ENCODE measurements at regions not wholly inside any gene's neighbourhood (a gene's known extent, or its start where the extent isn't known, plus 50 kb on each side); places are given as distances from the start of the nearest gene placed in this dataset.

DNA sequence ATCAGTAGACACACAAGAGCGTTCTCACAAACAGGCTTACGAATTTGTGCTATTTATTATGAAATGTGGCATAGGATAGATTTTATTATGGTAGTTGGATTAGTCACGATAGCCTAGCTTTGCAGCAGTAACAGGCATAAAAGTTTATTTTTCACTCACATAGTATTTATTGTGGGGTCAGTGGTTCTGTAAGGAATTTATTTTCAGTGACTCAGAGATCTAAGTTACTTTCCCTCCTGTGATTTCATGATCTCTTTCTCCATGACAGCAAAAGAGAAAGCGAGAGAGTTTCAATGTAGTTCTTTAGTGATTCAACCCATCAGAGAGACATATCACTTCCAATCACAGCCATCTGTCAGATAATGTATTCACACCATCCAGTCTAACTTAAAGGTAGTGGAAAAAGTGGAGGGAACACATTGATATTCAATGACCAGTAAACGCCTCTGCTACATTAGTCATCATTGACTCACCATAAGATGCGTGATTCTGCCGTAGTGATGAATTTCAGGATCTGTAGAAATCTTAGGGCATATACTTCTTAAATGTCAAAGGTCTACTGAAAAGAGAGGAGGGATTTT is 605.5 kb downstream of the HDGFL1 start:
- DNase-seq: no peak

GRCh38 chr6:23175391-23175790 is 606.0 kb downstream of the HDGFL1 start:
- no peak for DNase-seq

GRCh38 chr6:23176471-23176870 is 607.1 kb downstream of the HDGFL1 start:
- no peak for DNase-seq

GRCh38 chr6:23176883-23177282 is 607.5 kb downstream of the HDGFL1 start:
- DNase-seq: no peak

- no peak for DNase-seq
Observed at GRCh38 chr6:23177806-23178205, 608.4 kb downstream of the HDGFL1 start.

- DNase-seq: no peak
Observed at GRCh38 chr6:23179994-23180393, 610.6 kb downstream of the HDGFL1 start.

DNA sequence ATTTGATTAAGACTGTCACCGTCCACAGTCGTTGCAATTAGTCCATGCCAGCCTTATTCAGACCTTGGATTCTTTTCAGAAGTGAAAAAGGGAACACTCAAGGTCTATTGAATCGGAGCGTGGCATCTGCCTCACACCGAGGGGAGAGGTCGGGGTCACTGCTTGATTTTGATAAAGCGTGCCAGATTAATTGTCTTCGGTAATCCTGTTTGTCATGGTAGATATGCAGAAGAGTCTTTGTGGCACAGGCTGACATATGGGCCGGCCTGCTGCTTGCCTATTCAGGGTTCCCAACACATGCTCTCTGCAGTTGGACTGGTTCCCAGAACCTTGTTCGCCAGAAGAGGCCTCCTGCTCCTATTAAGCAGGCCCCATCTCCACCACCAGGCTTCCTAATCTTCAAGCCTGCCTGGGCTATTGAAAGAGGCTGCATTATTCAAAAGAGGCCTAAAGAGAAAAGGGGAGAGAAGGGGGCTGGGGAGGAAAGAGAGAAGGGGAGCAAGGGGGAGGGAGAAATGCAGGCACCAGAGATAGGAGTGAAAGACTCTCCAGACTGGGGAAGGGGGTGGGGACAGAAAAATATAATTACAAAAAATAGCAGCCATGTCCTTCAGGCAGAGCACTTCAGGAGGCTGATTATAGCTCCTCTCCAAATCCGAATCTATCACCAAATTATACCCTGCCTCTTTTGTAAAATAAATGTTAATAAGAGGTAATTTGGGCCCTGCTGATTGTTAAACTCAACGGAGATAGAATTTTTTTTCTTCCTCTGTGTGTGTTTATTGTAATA is 611.3 kb downstream of the HDGFL1 start:
- DNase-seq: peak; percentile 2 to 100 (median 44)

DNA sequence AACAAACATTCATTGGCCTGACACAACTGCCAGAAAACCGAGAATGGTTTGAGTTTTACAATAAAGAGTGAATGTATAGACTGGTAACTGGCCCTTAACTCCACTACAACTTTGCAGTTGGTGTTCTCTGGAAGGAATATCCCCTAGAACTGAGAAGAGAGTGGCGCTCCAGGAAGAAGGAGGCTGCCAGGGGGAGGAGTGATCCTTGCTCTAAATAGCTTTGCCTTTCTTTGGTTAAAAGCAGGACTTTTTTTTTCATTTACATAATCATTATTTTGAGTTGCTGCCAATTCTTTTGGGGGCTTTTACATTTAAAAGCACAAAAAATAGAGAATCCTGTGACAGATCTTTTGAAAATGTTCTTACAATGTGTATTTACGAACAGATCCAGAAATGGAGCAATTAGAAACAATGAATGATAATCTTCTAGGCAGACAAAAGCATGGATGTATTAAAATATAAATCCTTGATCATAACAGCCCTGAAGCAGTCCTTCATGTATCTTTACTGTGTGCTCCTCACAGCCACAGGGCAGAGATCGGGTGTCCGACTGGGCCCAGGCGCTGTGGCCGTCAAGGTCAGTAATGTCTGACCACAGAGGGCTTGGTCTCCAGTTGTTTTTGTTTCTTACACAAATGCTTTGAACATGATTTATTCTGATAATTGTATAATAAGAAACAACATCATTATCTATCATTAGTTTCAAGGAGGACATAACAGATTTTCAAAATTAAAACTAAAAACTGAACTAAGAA is 612.2 kb downstream of the HDGFL1 start:
- DNase-seq: peak in 1 of 14 donors; percentile 22

DNA sequence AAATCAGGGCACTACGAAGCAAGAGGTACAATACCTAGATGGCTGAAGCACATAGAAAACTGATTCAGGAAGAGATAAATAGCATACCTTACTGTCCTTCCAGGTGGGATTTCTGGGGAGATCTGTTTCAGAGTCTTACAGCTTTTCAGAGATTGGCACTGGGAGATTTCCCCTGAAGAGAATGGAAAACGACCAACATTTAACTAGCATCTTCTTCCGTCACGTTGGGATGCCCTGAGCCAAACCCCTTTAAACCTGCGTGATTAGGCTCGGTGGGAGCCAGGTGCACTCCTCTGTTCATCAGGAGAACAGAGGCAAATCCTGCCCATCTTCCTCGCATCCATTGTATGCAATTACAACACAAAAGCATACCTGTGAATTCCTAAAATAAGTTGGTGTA is 614.5 kb downstream of the HDGFL1 start:
- DNase-seq: peak in 1 of 14 donors; percentile 33

DNA sequence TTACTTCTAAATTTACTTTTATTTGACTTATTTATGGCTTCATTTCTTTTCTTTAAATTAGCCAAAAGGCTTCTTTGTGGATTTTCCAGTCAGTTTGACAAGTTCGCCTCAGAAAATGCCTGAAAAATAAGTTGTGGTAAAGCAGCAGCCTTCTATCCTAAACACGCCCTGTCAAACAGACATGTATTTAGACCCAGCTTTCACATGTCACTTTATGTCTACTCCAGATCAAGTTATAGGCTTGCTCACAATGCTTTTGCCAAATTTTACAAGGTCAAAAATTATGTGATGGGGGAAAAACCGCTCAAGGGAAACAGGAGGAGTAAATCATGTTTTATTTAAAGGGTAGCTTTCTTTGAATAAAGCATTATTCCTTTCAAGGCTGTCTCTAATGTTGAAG is 615.0 kb downstream of the HDGFL1 start:
- no peak for DNase-seq

- no peak for DNase-seq
Observed at GRCh38 chr6:23195487-23195886, 626.1 kb downstream of the HDGFL1 start.

DNA sequence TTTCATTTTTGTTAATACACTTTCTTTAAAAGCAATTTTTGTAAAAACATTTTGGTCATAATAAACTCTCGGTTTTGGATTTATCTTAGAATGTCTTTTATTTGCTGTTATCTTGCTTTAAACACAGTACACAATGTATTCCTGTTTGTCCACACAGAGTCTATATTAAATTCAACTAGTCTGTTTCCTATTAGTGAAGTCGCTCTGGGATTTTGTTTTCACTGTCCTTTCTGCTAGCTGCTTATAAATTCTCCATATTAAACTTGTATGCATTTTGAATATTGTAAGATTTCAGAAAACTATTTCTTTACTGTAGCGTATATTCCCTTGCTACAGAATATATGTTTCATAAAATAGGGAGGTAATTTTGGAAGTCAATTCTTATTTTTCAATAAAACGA is 630.2 kb downstream of the HDGFL1 start:
- no peak for DNase-seq

DNA sequence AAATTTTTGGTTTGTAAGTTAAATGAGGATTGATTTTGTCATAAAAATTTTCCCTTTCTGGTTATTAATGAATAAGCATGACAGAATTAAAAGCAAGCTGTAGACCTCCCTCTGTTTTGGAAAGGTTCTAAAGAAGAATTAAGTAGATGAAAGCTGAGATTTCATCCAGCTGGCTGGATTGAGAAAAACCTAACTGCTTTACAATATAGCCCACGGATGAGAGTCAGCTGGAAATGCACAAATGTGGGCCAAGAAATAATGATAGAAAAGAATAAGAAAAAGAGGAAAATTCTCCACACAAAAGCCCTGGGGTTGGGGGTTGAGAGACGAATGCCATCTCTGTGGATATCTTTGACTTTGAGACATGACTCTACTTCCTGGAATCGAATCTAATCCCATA is 631.6 kb downstream of the HDGFL1 start:
- DNase-seq: no peak

- no peak for DNase-seq
Observed at GRCh38 chr6:23202207-23202606, 632.8 kb downstream of the HDGFL1 start.

DNA sequence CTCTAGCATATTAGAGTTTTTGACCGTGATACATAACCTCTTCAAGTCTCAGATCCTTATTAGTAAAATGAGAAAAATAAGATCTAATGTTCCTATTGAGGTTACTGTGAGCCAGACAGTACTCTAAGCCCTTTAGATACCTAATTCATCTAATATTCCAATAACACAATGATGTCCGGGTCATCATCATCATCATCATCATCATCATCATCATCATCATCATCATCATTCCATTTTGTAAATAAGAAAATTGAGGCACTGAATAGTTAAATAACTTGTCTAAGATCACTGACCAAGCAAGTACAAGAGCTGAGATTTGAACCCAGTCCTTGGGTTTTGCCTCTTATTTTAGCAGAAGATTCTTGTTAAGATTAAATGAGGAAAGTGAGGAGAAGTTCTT is 643.0 kb downstream of the HDGFL1 start:
- no peak for DNase-seq

DNA sequence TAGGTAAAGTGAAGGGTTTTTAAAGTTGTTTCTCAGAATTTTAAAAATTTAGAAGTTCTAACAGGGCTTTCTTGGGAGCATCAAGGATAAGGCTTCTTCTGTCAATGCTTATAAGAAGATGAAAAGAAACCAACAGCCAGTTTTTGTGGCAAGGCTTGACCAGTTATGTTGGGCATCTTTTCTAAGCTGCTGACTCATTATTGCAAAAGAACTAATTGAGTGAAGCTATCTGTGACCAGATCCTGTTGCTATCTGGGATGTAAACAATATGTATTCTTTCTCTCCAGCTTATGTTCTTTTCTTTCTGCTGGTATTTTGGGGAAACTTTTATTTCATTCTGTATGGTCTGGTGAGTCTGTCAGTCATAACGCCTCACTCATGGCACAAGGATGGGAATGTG is 643.8 kb downstream of the HDGFL1 start:
- no peak for DNase-seq

DNA sequence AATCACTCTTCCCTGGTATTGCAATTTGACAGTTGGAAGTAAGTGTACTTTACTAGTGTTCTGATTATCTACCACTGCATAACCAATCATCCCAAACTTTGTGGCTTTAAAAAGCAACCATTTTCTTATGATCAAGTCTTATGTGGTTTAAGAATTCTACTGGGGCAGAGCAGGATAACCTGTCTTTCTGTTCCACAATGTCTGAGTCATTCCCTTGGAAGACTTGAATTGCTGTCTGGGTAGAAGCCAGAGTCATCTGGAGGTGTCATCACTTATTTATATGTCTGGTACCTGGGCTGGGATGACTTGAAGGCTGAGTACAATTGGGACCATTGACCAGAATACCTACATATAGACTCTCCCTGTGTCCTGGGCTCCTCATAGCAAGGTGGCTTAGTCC is 644.3 kb downstream of the HDGFL1 start:
- DNase-seq: no peak

GRCh38 chr6:23218751-23219150 is 649.4 kb downstream of the HDGFL1 start:
- DNase-seq: peak in 1 of 14 donors; percentile 7

GRCh38 chr6:23222724-23223123 is 653.4 kb downstream of the HDGFL1 start:
- no peak for DNase-seq

DNA sequence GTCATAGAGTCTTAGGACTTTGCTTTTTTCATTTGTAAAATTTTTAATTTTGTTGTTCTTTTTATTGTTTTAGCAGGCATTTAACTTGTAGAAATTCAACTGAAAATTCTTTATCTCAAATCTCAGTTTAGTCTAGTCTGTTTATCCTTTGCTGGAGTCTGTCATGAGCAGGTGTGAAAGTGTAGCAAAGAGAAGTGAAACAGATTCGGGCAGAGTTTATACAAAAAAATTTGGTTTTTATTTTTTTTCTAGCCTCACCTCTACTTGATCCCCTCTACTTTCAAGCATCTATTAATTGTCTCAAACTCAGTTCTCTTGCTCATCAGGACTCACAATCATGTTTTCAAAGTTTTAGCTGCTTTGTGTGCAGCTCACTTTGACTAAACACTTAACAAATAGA is 655.2 kb downstream of the HDGFL1 start:
- DNase-seq: no peak

GRCh38 chr6:23228439-23229024 is 659.2 kb downstream of the HDGFL1 start:
- no peak for DNase-seq

GRCh38 chr6:23243854-23244253 is 674.5 kb downstream of the HDGFL1 start:
- DNase-seq: no peak

GRCh38 chr6:23244300-23244699 is 674.9 kb downstream of the HDGFL1 start:
- DNase-seq: no peak

All from C1 segment of cervical spinal cord (tissue), 14 donors.